Astrocyte of the hippocampus (primary cell): ENCODE measurements at regions not wholly inside any gene's neighbourhood (a gene's known extent, or its start where the extent isn't known, plus 50 kb on each side); places are given as distances from the start of the nearest gene placed in this dataset.

Experiments used
- DNase-seq: peaks from one replicate; pipeline ENCODE4 v3.0.0; 2011; ENCODE audit warnings: low read depth, low spot score

DNA sequence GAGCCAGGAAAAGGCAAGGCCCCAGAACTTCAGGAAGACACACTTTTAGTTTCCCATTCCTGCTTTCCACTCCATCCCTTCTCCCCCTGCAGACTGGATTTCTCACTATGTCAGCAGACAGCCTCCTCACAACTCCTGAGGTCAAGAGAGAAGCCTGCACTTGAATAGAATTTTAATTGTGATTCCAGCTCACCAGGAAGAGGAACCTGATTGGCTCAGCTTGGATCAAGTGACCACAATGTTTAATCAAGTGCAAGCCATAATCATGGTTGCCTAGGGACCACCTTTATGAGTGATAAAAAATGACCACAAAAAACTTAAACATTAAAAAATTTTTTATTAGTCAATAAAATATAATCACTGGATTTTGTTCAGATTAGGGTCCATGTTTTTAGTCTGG is 244.7 kb upstream of the RHOBTB1 start:
- DNase-seq = no peak

DNA sequence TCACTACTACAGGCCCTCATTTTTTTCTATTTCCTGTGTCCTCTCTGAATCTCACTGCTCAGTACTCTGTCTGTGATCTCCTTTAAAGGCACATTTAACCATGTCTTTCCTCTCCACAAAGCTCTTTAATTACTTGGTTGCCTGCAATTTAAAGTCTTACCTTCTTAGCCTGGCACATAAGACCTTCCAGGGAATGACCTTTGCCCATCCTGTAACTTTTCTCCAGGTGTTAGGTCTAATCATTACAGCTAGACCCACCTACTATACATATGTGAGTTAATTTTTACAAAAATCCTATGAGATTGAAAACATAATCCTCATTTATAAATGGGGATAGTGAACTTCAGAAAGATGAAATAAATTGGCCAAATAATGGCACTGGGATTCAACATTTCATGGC is 244.1 kb upstream of the RHOBTB1 start:
- DNase-seq = no peak

DNA sequence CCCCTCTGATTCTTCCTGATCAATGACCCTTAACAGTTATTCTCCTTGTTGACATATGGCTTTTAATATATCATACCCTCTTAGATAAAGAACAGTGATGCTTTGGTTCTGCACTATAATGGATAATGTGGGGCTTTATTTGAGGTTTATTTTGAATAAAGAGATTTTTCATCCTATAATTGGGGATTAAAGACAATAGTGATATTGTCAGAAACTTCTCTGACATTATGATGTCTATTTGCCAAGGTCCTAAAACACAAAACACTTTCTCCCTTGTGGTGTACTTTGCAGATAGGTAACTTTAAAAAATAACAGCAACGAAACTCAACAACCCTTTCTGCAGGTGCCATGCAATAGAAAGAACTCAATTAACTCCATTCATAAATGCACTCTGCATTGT is 243.6 kb upstream of the RHOBTB1 start:
- DNase-seq = no peak

DNA sequence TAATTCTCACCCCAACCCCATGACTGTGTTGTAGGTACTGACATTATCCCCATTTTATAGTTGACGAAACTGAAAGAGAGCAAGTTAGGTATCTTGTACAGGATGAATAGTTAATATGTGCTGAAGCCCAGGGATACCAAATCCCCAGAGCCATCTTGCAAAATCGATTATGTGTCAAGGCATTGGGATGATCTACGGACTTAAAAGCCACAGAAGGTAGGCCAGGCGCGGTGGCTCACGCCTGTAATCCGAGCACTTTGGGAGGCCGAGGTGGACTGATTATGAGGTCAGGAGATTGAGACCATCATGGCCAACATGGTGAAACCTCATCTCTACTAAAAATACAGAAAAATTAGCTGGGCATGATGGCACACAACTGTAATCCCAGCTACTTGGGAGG is 242.4 kb upstream of the RHOBTB1 start:
- no peak for DNase-seq

DNA sequence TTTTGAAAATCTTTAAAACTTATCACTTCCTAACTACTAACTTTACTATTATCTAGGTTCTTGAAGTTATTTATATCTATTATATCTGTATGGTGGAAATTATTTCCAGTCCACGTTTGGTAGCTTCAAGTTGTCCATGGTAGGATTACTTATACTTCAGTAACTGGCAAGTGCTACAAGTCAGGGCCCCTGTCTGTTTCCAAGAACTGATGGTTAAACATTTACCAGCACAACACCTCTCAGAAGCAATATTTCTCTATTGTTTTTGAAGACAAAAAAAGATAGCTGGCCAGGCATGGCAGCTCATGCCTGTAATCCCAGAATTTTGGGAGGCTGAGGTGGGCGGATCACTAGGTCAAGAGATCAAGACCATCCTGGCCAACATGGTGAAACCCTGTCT is 240.4 kb upstream of the RHOBTB1 start:
- DNase-seq = no peak

DNA sequence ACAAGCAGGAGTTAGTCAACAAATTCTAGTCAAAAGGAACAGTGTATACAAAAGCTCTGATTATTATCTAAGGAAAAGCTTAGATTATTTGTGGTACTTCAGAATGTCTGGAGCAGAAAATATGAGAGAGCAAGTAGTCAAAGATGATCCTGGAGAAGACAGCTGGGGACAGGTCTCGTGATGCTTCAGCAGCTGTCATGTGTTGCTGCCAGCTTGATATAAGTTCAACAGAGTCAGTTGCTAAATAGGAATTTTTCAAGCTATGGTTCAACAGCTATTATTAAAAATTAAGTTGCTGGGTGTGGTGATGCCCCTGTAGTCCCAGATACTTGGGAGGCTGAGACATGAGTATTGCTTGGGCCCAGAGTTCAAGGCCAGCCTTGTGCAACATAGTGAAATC is 240.0 kb upstream of the RHOBTB1 start:
- DNase-seq = no peak

DNA sequence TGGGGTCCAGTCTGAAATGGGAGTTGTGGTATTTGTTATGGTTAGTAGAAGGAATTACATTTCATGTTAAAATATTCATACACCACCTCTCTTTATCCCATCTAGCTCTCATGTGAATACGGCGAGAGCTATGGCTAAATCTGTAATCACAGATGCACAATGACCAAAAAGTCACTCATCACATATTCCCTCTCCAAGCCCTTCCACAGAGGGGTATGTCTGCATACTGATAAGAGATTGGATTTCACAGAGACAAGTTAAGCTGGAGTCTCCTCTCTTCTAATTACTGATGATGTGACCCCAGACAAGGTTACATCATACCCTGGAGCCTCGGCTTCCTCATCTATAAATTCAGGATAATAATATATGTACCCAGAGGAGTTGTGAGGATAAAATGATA is 237.8 kb upstream of the RHOBTB1 start:
- no peak for DNase-seq

DNA sequence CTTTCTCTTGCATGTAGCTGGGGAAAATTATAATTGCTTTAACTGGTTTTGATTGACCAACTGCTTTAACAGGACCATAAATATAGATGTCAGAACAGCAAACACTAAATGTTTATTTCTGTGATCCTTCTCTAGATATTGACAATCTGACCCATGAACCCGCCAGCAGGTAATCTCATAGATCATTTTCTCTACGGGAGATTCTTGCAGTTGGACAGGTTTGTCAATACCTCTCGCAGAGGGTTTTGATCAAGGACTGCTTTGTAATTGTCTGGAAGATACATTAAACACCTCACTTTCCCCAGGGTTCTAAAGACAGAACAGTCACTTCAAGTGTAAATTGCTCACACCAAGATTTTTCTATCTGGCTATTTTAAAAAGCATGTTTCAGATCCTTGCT is 235.8 kb upstream of the RHOBTB1 start:
- no peak for DNase-seq

DNA sequence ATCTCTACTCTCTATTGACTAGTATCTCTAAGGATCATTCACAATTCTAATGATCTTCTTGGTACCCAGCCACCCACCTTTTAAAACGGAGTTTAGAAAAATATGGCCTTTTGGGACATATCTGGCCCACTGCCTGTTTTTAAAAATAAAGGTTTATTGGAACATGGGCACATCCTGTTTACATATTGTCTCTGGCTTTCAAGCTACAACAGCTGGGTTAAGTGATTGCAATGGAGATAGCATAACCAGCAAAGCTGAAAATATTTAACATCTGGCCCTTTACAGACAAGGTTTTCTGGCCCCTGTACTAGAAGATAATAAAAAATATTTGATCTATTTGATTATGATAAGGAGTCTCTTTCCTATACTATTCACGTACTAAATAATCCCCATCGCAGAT is 232.4 kb upstream of the RHOBTB1 start:
- DNase-seq = no peak

DNA sequence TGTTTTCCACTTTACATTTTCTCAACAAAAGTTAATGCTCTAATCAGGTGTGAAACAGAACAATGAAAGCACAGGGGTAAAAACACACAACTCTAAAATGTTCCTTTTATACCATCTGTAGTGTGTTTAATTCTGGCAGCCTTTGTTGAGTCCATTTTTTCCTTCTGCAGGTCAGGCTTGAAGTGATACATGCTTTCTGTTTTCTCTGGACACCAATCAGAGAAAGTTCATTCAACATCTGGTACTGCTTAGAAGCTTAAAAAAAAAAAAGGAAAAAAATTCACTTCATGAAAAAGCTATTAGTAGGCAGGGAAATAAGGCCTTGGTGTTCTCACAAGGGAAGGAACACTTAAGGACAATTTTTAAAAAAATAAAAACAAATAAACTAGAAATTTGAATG is 231.3 kb upstream of the RHOBTB1 start:
- DNase-seq = no peak

DNA sequence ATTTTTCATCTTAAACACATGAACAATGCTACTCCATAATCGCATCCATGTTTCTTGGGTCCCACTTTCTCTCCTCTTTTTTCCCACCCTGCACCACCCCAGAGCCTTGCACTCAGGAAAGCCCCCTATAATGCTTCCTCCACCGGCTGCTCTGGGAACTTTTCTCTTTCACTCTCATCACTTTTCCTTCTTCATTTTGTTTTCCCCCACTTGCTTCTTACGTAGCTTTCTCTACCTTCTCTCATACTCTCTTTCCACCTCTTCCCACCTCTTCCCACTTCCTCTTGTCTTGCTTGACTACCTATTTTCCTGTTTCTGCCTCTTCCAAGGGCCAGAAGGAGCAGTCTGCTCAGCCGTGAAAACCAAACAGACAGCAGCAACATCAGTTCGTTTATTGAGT is 229.5 kb upstream of the RHOBTB1 start:
- DNase-seq = no peak

DNA sequence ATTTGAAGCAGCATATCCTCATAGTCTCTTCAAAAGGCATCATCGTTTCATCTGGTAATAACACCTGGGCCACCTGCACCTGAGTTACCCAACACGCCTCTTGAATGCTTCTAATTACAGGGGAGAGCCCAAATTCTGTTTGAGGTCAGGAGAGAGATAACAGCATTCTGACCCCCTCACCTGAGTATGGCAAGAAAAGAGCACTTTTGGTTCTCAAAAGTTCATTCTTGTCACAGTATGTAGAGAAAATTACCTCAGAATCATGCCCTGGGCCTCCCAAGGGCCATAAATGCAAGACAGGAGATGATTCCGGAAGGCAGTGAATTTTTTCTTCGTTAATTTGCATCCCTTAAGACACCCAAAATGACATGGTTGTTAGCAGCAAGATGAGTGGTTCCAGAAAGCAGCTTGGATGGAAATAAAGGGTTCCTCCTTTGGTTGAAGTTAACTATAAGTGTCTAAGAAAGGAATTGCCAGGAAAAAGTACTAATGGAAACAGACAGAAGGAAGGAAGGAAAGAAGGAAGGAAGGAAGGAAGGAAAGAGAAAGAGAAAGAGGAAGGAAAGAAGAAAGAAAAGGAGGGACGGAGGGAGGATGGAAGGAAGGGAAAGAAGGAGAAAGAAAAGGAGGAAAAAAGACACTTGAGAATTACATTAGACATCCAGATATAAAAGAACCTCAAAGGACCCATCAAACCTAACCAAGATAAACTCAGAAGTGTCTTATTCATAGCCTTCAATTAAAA is 228.4 kb upstream of the RHOBTB1 start:
- DNase-seq = no peak

DNA sequence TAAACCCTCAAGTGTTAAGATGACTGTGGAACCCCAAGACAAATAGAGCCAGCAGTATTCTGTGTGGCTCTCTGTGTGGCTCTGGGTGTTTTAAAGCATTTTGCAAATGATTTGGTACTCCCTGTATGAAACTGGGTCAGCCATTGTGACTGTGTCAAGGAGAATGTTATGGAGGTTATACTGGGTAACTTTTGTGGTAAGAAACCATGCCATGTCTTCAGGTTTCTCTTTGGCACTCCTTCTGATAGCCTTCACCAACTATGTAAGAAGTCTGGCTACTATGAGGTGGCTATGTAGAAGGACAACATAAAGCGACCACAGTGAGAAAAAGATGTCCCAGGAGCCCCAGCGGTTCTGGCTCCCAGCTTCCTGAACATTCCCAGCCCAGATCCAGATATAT is 226.6 kb upstream of the RHOBTB1 start:
- no peak for DNase-seq

DNA sequence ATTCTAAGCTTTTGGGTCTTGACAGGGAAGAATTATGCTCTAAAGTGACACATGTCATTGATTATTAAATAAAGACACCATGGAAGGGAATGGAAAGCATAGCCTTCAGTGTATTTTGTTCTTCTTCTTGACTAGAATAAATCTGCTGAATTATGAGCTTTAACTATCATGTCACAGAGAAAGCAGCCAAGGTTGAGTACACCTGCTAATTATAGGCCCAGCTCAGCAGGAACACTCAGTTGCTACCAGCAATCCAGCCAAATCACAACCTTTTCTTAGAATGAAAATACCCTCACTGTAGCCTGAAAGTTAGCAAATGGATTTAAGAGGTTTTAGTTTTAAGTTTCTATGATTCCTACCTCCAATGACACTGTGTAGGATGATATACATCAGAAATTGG is 225.3 kb upstream of the RHOBTB1 start:
- no peak for DNase-seq

DNA sequence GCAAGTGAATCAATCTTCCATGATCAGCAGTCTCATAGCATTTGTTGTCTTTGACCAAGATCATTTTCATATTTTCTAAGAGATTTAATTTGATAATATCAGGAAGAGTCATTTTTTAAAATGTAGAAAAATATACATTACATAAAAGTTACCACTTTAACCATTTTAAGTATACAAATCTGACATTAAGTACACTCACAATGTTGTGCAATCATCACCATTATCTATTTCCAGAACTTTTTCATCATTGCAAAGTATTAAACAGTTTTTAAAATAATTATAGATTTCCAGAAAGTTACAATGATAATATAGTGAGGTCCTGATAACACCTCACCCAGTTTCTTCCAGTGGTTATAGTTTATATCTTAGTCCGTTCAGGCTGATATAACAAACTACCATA is 222.5 kb upstream of the RHOBTB1 start:
- no peak for DNase-seq

DNA sequence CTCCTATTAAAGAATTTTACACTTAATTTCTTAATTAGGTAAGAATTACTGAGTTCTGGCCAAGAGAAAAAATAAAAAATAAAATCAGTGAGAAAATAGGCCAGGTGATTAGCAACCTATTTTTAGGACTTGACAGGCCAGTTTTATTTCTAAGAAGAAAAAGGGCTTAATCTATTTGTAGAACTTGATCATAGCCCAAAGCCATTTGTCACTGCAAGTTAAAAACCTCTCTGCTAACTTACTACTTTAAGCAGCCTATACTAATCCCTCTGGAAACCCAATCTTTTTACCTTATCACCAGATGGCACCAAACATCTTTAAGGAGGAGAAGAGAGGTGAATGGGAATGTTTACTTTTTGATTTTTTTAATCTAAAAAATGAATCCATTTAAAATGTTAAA is 222.1 kb upstream of the RHOBTB1 start:
- DNase-seq = no peak

DNA sequence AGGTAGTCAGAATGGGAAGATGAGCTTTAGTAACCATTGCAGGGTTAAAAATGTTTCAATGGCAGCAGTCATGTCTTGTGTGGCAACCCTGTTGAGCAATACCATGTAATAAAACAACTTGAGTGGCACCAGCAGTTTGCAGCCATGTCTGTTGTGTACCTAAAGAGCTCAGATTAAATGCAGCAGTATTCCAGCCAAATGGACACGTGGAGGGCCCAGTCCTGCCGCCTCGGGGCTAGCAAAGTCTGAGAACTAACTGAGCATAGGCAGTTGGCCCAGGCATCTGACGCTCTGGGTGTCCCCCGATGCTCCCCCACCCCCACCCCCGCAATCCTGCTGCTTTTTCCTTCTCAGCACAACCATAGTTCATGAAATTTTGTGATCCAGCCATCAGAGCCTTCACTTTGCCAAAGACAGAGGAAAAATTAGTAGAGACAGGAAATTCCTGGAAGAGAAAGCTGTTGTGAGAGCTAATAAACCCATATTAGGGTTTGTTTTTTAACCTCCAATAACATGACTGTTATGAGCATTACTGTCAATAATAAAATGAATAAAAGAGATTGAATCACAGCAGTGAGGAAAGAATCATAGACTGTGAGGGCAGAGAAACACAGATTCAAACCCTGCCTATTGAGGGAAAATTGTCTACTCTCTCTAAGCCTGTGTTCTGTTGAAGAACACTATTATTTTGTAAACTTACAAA is 220.6 kb upstream of the RHOBTB1 start:
- no peak for DNase-seq

DNA sequence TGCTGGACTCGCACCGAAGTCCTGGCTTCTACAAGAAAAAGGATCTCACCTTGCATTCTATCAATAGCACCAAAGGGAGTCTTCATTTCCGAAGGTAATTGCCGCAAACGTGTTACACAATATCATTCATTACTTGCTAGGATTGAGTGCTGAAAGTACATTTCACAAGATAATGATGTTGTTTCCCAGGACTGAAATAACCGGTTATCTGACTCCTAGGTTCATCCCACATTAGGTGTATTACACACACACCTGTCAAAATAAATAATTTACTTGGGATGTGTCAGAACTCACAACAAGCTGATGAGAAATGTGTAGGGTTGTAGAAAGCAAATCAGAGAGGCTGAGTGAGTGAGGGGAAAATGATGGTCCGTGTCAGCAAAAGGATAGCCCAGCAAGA is 219.4 kb upstream of the RHOBTB1 start:
- no peak for DNase-seq

DNA sequence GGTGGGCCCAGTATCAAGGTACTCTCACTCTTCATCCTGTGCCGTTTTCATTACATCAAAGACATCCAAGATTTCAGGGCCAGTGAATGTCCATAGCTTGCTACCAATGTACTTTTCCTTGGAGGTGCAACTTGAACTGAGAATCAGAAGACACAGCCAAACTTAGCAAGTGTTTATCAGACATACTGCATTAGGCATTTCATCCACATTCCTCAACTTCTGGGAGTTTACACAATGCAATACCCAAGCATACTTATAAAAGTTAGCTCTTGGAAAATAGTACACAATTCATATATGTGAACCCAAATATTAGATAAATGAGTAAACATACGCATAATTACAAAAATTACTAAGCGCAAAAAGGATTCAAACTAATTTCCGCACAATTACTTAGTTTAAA is 216.3 kb upstream of the RHOBTB1 start:
- no peak for DNase-seq

DNA sequence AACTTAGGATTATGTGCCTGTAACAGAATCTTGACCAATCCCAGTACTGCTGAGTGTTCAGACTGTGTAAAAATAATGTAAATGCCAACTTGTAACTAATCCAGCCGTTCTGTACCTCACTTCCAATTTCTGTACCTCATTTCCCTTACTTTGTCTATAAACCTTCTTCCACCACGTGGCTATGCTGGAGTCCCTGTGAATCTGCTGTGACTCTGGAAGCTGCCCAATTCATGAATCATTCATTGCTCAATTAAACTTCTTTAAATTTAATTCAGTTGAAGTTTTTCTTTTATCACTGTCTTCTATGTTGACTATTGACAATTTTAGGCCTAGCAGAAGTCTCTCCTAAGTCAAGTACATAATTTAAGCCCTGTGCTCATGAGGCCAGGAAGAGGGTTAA is 215.3 kb upstream of the RHOBTB1 start:
- DNase-seq = peak; percentile 26

DNA sequence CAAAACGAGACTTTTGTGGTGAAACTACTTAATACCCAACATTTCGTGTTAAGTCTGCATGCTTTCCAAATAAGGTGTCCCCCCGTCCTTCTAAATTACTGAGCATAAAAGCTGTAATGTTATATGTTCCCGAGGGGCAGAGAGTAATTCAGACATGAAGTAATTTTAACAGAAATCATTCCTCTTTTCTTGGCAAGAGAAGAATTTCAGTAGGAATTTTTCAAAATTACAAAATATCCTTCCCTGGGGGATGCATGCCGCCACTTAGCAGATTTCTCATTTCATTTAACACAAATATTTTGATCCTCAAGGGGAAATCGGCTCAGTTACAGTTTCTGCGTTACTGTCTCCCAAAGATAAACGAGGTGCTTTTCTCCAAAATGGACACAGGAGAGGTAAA is 213.2 kb upstream of the RHOBTB1 start:
- DNase-seq = no peak

DNA sequence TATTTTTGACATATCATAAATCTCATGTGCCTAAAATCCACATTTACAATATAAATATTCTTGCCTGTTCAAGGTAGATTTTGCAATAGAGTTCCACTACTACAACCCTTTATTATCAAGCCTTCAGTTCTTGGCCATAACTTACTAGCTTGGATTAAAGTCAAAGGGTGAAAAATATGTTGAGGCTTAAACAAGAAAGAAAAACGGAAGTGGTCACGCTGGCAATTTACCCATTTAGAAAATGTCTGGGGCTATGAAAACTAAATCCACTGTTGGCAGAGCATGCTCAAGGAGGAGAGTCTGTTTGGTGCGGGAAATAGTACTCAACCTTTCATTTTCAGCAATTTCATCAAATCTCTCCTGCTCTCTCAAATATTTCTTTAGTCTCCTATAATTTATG is 209.8 kb upstream of the RHOBTB1 start:
- peak; percentile 35 for DNase-seq

DNA sequence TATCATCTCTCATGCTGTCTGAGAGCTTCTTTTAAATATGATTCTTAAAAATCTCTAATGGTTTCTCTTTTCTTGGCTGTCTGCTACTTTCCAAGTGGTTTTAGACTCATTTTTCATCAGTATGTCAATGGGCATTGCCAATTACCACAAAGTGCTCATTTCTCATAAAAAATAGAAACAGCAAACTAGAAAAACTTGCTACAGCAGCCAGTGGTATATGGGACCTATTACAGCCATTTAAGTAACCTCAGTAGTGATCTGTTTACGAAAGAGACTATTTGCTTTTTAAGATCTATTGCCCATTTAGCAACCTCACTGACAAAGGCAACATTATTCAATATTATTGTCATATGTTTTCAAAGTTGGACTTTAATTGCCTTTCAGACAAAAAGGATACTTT is 207.1 kb upstream of the RHOBTB1 start:
- no peak for DNase-seq

DNA sequence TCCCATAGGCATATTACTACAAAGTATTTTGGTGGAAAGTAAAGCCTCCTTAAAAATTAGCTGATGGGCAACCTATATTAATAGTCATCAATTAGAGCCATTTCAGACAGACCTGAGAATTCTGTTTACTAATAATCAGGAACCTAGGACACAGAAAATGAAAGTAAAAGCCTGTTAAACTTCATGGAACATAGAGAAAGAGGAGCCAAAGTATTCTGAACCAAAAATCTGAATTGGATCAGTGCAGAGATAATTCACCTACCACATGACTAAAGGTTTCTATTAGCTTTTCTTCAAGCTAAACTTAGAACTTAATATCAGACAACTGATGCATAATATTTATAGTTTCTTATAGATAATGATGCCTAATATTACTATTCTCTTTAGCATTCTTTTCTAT is 204.5 kb upstream of the RHOBTB1 start:
- no peak for DNase-seq
